ENCODE measurements at regions not wholly inside any gene's neighbourhood (a gene's known extent, or its start where the extent isn't known, plus 50 kb on each side); places are given as distances from the start of the nearest gene placed in this dataset.

DNA sequence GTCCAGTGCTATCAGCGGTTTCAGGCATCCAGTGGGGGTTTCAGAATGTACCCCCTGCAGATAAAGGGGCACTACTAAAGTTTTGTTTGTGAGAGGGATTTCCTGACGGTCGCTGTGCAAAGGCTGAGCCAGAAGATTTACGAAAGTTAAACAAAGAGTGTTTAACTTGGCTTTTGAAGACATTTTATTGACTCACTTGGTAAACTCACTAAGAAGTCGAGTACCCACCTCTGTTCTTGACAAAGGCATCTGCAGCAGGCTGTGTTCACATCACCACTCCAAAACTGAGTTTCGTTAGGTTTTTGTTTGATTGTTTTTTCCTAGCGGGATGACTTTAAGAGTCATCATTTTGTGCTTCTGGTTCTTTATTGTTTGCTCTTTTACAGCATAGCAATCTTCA lies 143.9 kb upstream of the TBL1X start:
- H3K79me2 ChIP-seq (ENCODE audit: control insufficient read depth, insufficient read depth, low read length): no peaks in the 10 kb centered on the region
- DNase-seq (ENCODE audit: low read depth, low spot score): no peak
- no peak overlapping the region for H2AFZ ChIP-seq (ENCODE audit: control insufficient read depth, low read length)
- no peaks in the 10 kb centered on the region for H3K9me3 ChIP-seq (ENCODE audit: control insufficient read depth, low read depth, low read length)
- H3K4me1 ChIP-seq (ENCODE audit: control insufficient read depth, extremely low read depth, insufficient read depth, low read length): no peaks in the 10 kb centered on the region
- TF ChIP-seq EZH2 (IDR thresholded peaks at IDR 0.05; ENCODE audit: low read length) (no peak), CTCF (optimal IDR thresholded peaks at IDR 0.05 in 1 of 3, IDR thresholded peaks at IDR 0.05 in 1 of 3, conservative IDR thresholded peaks at IDR 0.05 in 1 of 3; ENCODE audit: extremely low read depth in 1 of 3, insufficient read depth in 2 of 3, low read length in 3 of 3) (no peak)
- H3K27ac ChIP-seq (ENCODE audit: control insufficient read depth, insufficient read depth, low read length): no peak overlapping the region
- H3K4me3 ChIP-seq (ENCODE audit: control insufficient read depth in 2 of 3, extremely low read depth in 1 of 3, insufficient read depth in 2 of 3, low read depth in 1 of 3, low read length in 3 of 3): no peak overlapping the region
- dilution Hi-C loops (cut with MboI; ENCODE audit: extremely low pct_ligation_motif_present, low sequenced_read_pairs): no loop called here
- H3K36me3 ChIP-seq (ENCODE audit: control insufficient read depth in 2 of 2, extremely low read depth in 1 of 2, insufficient read depth in 2 of 2, low read length in 2 of 2): no peaks in the 10 kb centered on the region
- H3K9me1 ChIP-seq (ENCODE audit: control insufficient read depth, extremely low read depth, insufficient read depth, low read length): no peaks in the 10 kb centered on the region
- no peak overlapping the region for H3K9ac ChIP-seq (ENCODE audit: control insufficient read depth, extremely low read depth, insufficient read depth, low read length)
- H3K27me3 ChIP-seq (ENCODE audit: control insufficient read depth, extremely low read depth, insufficient read depth, low read length): no peaks in the 10 kb centered on the region
- no peak for FAIRE-seq
- H4K20me1 ChIP-seq (ENCODE audit: control insufficient read depth, extremely low read depth, insufficient read depth, low read length): no peaks in the 10 kb centered on the region
- no peak overlapping the region for H3K4me2 ChIP-seq (ENCODE audit: control insufficient read depth, extremely low read depth, insufficient read depth, low read depth, low read length)

DNA sequence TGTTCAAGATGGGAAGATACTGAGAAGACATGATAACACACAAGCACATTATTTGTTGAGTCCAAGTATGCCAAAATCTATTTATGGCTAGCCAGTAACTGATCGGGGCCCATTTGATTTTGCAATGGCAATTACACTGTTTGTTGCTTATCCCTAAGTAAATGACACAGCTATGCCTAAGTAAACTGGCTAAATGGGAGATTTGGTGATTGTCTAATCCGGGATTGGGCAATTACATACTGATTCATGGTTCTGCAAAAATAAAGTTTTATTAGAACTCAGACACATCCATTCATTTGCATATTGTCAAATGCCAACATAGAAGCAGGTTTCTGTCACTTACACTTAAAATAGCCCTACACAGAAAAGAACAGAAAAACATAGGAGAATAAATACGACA lies 140.2 kb upstream of the TBL1X start:
- Histone ChIP-seq H2AFZ (ENCODE audit: control insufficient read depth, low read length) (no peak overlapping the region), H3K27me3 (ENCODE audit: control insufficient read depth, extremely low read depth, insufficient read depth, low read length) (no peaks in the 10 kb centered on the region), H3K9me3 (ENCODE audit: control insufficient read depth, low read depth, low read length) (peaks cover 3% of the 10 kb centered on the region), H3K4me2 (ENCODE audit: control insufficient read depth, extremely low read depth, insufficient read depth, low read depth, low read length) (no peak overlapping the region), H3K79me2 (ENCODE audit: control insufficient read depth, insufficient read depth, low read length) (no peaks in the 10 kb centered on the region), H3K4me3 (ENCODE audit: control insufficient read depth in 2 of 3, extremely low read depth in 1 of 3, insufficient read depth in 2 of 3, low read depth in 1 of 3, low read length in 3 of 3) (no peak overlapping the region), H3K27ac (ENCODE audit: control insufficient read depth, insufficient read depth, low read length) (no peak overlapping the region), H3K4me1 (ENCODE audit: control insufficient read depth, extremely low read depth, insufficient read depth, low read length) (peaks cover 4% of the 10 kb centered on the region), H3K36me3 (ENCODE audit: control insufficient read depth in 2 of 2, extremely low read depth in 1 of 2, insufficient read depth in 2 of 2, low read length in 2 of 2) (no peaks in the 10 kb centered on the region), H3K9ac (ENCODE audit: control insufficient read depth, extremely low read depth, insufficient read depth, low read length) (no peak overlapping the region), H3K9me1 (ENCODE audit: control insufficient read depth, extremely low read depth, insufficient read depth, low read length) (no peaks in the 10 kb centered on the region), H4K20me1 (ENCODE audit: control insufficient read depth, extremely low read depth, insufficient read depth, low read length) (no peaks in the 10 kb centered on the region)
- TF ChIP-seq EZH2 (IDR thresholded peaks at IDR 0.05; ENCODE audit: low read length) (no peak), CTCF (optimal IDR thresholded peaks at IDR 0.05 in 1 of 3, IDR thresholded peaks at IDR 0.05 in 1 of 3, conservative IDR thresholded peaks at IDR 0.05 in 1 of 3; ENCODE audit: extremely low read depth in 1 of 3, insufficient read depth in 2 of 3, low read length in 3 of 3) (no peak)
- DNase-seq (ENCODE audit: low read depth, low spot score) (no peak), FAIRE-seq (no peak)
- dilution Hi-C loops (cut with MboI; ENCODE audit: extremely low pct_ligation_motif_present, low sequenced_read_pairs): no loop called here

All from keratinocyte (primary cell).